HEK293 (cell line): ENCODE measurements at regions not wholly inside any gene's neighbourhood (a gene's known extent, or its start where the extent isn't known, plus 50 kb on each side); places are given as distances from the start of the nearest gene placed in this dataset.

ENCODE experiments used
- CTCF ChIA-PET: fragments of 350-600 bp; formaldehyde crosslinking; extraction: SDS; loops from one replicate; lab custom pipeline; 2021; ENCODE audit warnings: antibody characterized with exemption; lab: Yijun Ruan, JAX
- POLR2A ChIA-PET: fragments of 300-600 bp; formaldehyde crosslinking; extraction: SDS; loops from one replicate; lab custom pipeline; 2020; ENCODE audit warnings: antibody characterized with exemption, inconsistent platforms; lab: Yijun Ruan, JAX
- H3K27ac ChIP-seq: fragments of 200-500 bp; sonication (Bioruptor generic); 2 replicates; pipeline ENCODE4 v1.5.1; 2014; ENCODE audit warnings: low read depth, low read length, control low read depth, inconsistent platforms; ENCODE audit errors: extremely low read depth
- H3K36me3 ChIP-seq, 2 experiments: fragments of 200-500 bp in 1 of 2; sonication (Bioruptor generic) in 1 of 2; 1 replicate in 1 of 2; 2 replicates in 1 of 2; pipeline ENCODE4 v1.5.1; 2014 to 2017; ENCODE audit warnings: inconsistent platforms in 2 of 2, low read length in 2 of 2; ENCODE audit not compliant: control insufficient read depth in 2 of 2, insufficient read depth in 1 of 2
- H3K4me1 ChIP-seq: fragments of 200-500 bp; sonication (Bioruptor generic); 2 replicates; pipeline ENCODE4 v1.5.1; 2014; ENCODE audit warnings: mild to moderate bottlenecking, low read length, inconsistent platforms; ENCODE audit not compliant: control insufficient read depth, insufficient read depth
- H3K4me3 ChIP-seq: 2 replicates; pipeline ENCODE4 v1.5.1; 2011; ENCODE audit warnings: low read depth, mild to moderate bottlenecking, control low read depth, low read length, moderate library complexity
- H3K9me3 ChIP-seq: fragments of 200-500 bp; sonication (Bioruptor generic); 2 replicates; pipeline ENCODE4 v1.5.1; 2014; ENCODE audit warnings: low read depth, low read length, inconsistent platforms; ENCODE audit not compliant: control insufficient read depth, insufficient read depth
- FEZF1 ChIP-seq: fragments of 450-650 bp; formaldehyde crosslinking; IDR thresholded peaks from 2 replicates; pipeline ENCODE4 v1.5.1; 2016; ENCODE audit warnings: missing biosample characterization, missing genetic modification characterization
- HOXD13 ChIP-seq: sonication (generic); formaldehyde crosslinking; IDR thresholded peaks from 2 replicates; pipeline ENCODE4 v1.8.0; 2022; ENCODE audit warnings: missing genetic modification reagents, borderline replicate concordance
- INSM2 ChIP-seq: fragments of 450-650 bp; formaldehyde crosslinking; IDR thresholded peaks from 2 replicates; pipeline ENCODE4 v1.5.1; 2016; ENCODE audit warnings: missing biosample characterization, missing genetic modification characterization
- KLF7 ChIP-seq: fragments of 450-650 bp; formaldehyde crosslinking; IDR thresholded peaks from 2 replicates; pipeline ENCODE4 v1.5.1; 2016; ENCODE audit warnings: missing biosample characterization, missing genetic modification characterization, borderline replicate concordance
- KLF8 ChIP-seq: fragments of 450-650 bp; formaldehyde crosslinking; IDR thresholded peaks from 2 replicates; pipeline ENCODE4 v1.5.1; 2016; ENCODE audit warnings: missing biosample characterization, missing genetic modification characterization
- PRDM10 ChIP-seq: fragments of 450-650 bp; formaldehyde crosslinking; IDR thresholded peaks from 2 replicates; pipeline ENCODE4 v1.5.1; 2016; ENCODE audit warnings: missing biosample characterization, missing genetic modification characterization
- REPIN1 ChIP-seq: fragments of 450-650 bp; formaldehyde crosslinking; IDR thresholded peaks from 2 replicates; pipeline ENCODE4 v1.5.1; 2017; ENCODE audit warnings: missing biosample characterization, missing genetic modification characterization, low read depth
- SCRT1 ChIP-seq: fragments of 450-650 bp; formaldehyde crosslinking; IDR thresholded peaks from 2 replicates; pipeline ENCODE4 v1.5.1; 2016; ENCODE audit warnings: missing biosample characterization, missing genetic modification characterization, borderline replicate concordance
- YY2 ChIP-seq: fragments of 450-650 bp; formaldehyde crosslinking; IDR thresholded peaks from 2 replicates; pipeline ENCODE4 v1.5.1; 2016; ENCODE audit warnings: missing biosample characterization, missing genetic modification characterization
- ZBTB1 ChIP-seq: fragments of 450-650 bp; formaldehyde crosslinking; IDR thresholded peaks from 2 replicates; pipeline ENCODE4 v1.5.1; 2016; ENCODE audit warnings: missing biosample characterization, missing genetic modification characterization
- ZBTB48 ChIP-seq: fragments of 450-650 bp; formaldehyde crosslinking; IDR thresholded peaks from 2 replicates; pipeline ENCODE4 v1.5.1; 2016; ENCODE audit warnings: missing biosample characterization, missing genetic modification characterization
- ZBTB7A ChIP-seq: fragments of 450-650 bp; formaldehyde crosslinking; IDR thresholded peaks from 2 replicates; pipeline ENCODE4 v1.5.1; 2016; ENCODE audit warnings: low read depth, missing biosample characterization, missing genetic modification characterization
- ZBTB8A ChIP-seq: fragments of 450-650 bp; formaldehyde crosslinking; IDR thresholded peaks from 2 replicates; pipeline ENCODE4 v1.5.1; 2016; ENCODE audit warnings: missing biosample characterization, missing genetic modification characterization
- ZNF132 ChIP-seq: fragments of 450-650 bp; formaldehyde crosslinking; IDR thresholded peaks from 2 replicates; pipeline ENCODE4 v1.5.1; 2017; ENCODE audit warnings: missing biosample characterization, missing genetic modification characterization, borderline replicate concordance
- ZNF169 ChIP-seq: fragments of 450-650 bp; formaldehyde crosslinking; IDR thresholded peaks from 2 replicates; pipeline ENCODE4 v1.5.1; 2016; ENCODE audit warnings: missing biosample characterization, missing genetic modification characterization
- ZNF239 ChIP-seq: fragments of 450-650 bp; formaldehyde crosslinking; IDR thresholded peaks from 2 replicates; pipeline ENCODE4 v1.5.1; 2016; ENCODE audit warnings: missing biosample characterization, missing genetic modification characterization
- ZNF350 ChIP-seq: fragments of 450-650 bp; formaldehyde crosslinking; IDR thresholded peaks from 2 replicates; pipeline ENCODE4 v1.5.0; 2017; ENCODE audit warnings: missing biosample characterization, mild to moderate bottlenecking, missing genetic modification characterization
- ZNF366 ChIP-seq: fragments of 450-650 bp; formaldehyde crosslinking; conservative IDR thresholded peaks from 2 replicates; pipeline ENCODE4 v1.5.1; 2016; ENCODE audit warnings: missing biosample characterization, missing genetic modification characterization
- ZNF37A ChIP-seq: fragments of 450-650 bp; IDR thresholded peaks from 2 replicates; pipeline ENCODE4 v1.5.1; 2018; ENCODE audit warnings: missing biosample characterization, missing genetic modification characterization
- ZNF398 ChIP-seq: fragments of 450-650 bp; formaldehyde crosslinking; IDR thresholded peaks from 2 replicates; pipeline ENCODE4 v1.5.1; 2017; ENCODE audit warnings: missing biosample characterization, missing genetic modification characterization
- ZNF48 ChIP-seq: fragments of 450-650 bp; formaldehyde crosslinking; IDR thresholded peaks from 2 replicates; pipeline ENCODE4 v1.5.1; 2016; ENCODE audit warnings: missing biosample characterization, missing genetic modification characterization
- ZNF501 ChIP-seq: fragments of 450-650 bp; formaldehyde crosslinking; IDR thresholded peaks from 2 replicates; pipeline ENCODE4 v1.5.1; 2016; ENCODE audit warnings: missing biosample characterization, missing genetic modification characterization
- ZNF513 ChIP-seq: fragments of 450-650 bp; IDR thresholded peaks from 2 replicates; pipeline ENCODE4 v1.5.1; 2018; ENCODE audit warnings: missing biosample characterization, missing genetic modification characterization
- ZNF549 ChIP-seq: fragments of 450-650 bp; IDR thresholded peaks from 2 replicates; pipeline ENCODE4 v1.5.1; 2018; ENCODE audit warnings: missing biosample characterization, missing genetic modification characterization, mild to moderate bottlenecking, inconsistent platforms, moderate library complexity
- ZNF561 ChIP-seq: fragments of 450-650 bp; IDR thresholded peaks from 2 replicates; pipeline ENCODE4 v1.5.1; 2018; ENCODE audit warnings: missing biosample characterization, missing genetic modification characterization, borderline replicate concordance
- ZNF585B ChIP-seq: fragments of 450-650 bp; formaldehyde crosslinking; IDR thresholded peaks from 2 replicates; pipeline ENCODE4 v1.5.1; 2016; ENCODE audit warnings: missing biosample characterization, missing genetic modification characterization
- ZNF626 ChIP-seq: fragments of 450-650 bp; sonication (Bioruptor Pico); formaldehyde crosslinking; IDR thresholded peaks from 2 replicates; pipeline ENCODE4 v1.5.1; 2018; ENCODE audit warnings: missing biosample characterization, missing genetic modification characterization, inconsistent platforms
- ZNF664 ChIP-seq: fragments of 450-650 bp; formaldehyde crosslinking; IDR thresholded peaks from 2 replicates; pipeline ENCODE4 v1.5.1; 2016; ENCODE audit warnings: missing biosample characterization, missing genetic modification characterization
- ZNF76 ChIP-seq: fragments of 450-650 bp; formaldehyde crosslinking; IDR thresholded peaks from 2 replicates; pipeline ENCODE4; 2016; ENCODE audit warnings: low read depth, missing biosample characterization, missing genetic modification characterization, borderline replicate concordance

GRCh38 chr5:41641621-41642020, 131.2 kb upstream of the PLCXD3 start:
- TF ChIP-seq KLF8 (no peak), ZNF664 (no peak), ZNF366 (no peak), ZNF398 (no peak), ZNF513 (no peak), YY2 (tag by site-specific recombination) (no peak), PRDM10 (tag by site-specific recombination) (no peak), ZNF549 (tag by site-specific recombination) (no peak), ZNF76 (no peak), ZBTB48 (tag by site-specific recombination) (no peak), ZNF585B (tag by site-specific recombination) (no peak), INSM2 (tag by site-specific recombination) (no peak), ZNF37A (tag by site-specific recombination) (no peak), HOXD13 (CRISPR knock-in tag) (no peak)
- Histone ChIP-seq H3K9me3 (no peaks in the 10 kb centered on the region), H3K4me1 (no peaks in the 10 kb centered on the region), H3K4me3 (no peak overlapping the region), H3K27ac (no peak overlapping the region), H3K36me3 (no peaks in the 10 kb centered on the region)
- ChIA-PET POLR2A (no interaction called here), CTCF (interaction anchor here (0.5 to 1.7 kb wide), 11 partner anchors 12 to 1927 kb away, joined by 3 to 9 read pairs (median 3); no protein-coding TSS in a partner anchor)

- Histone ChIP-seq H3K4me1 (no peaks in the 10 kb centered on the region), H3K4me3 (no peak overlapping the region), H3K9me3 (no peaks in the 10 kb centered on the region), H3K27ac (no peak overlapping the region), H3K36me3 (no peaks in the 10 kb centered on the region)
- ChIA-PET CTCF (interaction anchor here (0.6 to 1.9 kb wide), 4 partner anchors 11 to 734 kb away, joined by 4 to 7 read pairs (median 6); no protein-coding TSS in a partner anchor), POLR2A (no interaction called here)
- TF ChIP-seq ZBTB1 (no peak), ZNF132 (no peak), ZNF561 (tag by site-specific recombination) (no peak), ZNF501 (tag by site-specific recombination) (no peak), REPIN1 (tag by site-specific recombination) (no peak), KLF7 (tag by site-specific recombination) (no peak), ZNF239 (tag by site-specific recombination) (no peak), ZBTB7A (tag by site-specific recombination) (no peak), FEZF1 (tag by site-specific recombination) (no peak), ZNF48 (no peak), ZNF350 (tag by site-specific recombination) (no peak), SCRT1 (tag by site-specific recombination) (no peak), ZBTB8A (tag by site-specific recombination) (no peak), ZNF169 (tag by site-specific recombination) (no peak), ZNF626 (tag by site-specific recombination) (no peak)
Measured at GRCh38 chr5:41638685-41639084, 128.3 kb upstream of the PLCXD3 start.
